AG04450 (cell line): ENCODE measurements at regions not wholly inside any gene's neighbourhood (a gene's known extent, or its start where the extent isn't known, plus 50 kb on each side); places are given as distances from the start of the nearest gene placed in this dataset.

Source experiments
- CTCF ChIA-PET: fragments of 300-600, 350-600 bp; formaldehyde crosslinking; extraction: SDS; loops from one replicate; lab custom pipeline; 2022; ENCODE audit warnings: antibody characterized with exemption, inconsistent platforms; lab: Charles Lee
- POLR2A ChIA-PET: fragments of 350-600 bp; formaldehyde crosslinking; extraction: SDS; loops from one replicate; lab custom pipeline; 2021; ENCODE audit warnings: antibody characterized with exemption, inconsistent platforms; lab: Yijun Ruan, JAX
- DNase-seq: peaks from one replicate; pipeline ENCODE4 v3.0.0-alpha.2; 2011; ENCODE audit warnings: low read depth, low spot score
- H3K27ac ChIP-seq: one replicate; pipeline ENCODE4 v1.5.1; 2012; ENCODE audit warnings: low read depth, low read length, control low read depth
- H3K27me3 ChIP-seq: one replicate; pipeline ENCODE4 v1.6.0; 2012; ENCODE audit warnings: low read length; ENCODE audit not compliant: control insufficient read depth, insufficient read depth
- H3K4me3 ChIP-seq: 2 replicates; pipeline ENCODE4 v1.5.1; 2011; ENCODE audit warnings: mild to moderate bottlenecking, low read depth, low read length, control low read depth
- H3K9me3 ChIP-seq: 2 replicates; pipeline ENCODE4 v1.5.1; 2012; ENCODE audit warnings: low read length; ENCODE audit not compliant: control insufficient read depth, insufficient read depth
- TF ChIP-seq, protein P1 (sequence below): IDR thresholded peaks from 2 replicates; pipeline ENCODE4 v1.5.1; 2011; ENCODE audit warnings: low read depth, low read length, control low read depth, inconsistent platforms

DNA sequence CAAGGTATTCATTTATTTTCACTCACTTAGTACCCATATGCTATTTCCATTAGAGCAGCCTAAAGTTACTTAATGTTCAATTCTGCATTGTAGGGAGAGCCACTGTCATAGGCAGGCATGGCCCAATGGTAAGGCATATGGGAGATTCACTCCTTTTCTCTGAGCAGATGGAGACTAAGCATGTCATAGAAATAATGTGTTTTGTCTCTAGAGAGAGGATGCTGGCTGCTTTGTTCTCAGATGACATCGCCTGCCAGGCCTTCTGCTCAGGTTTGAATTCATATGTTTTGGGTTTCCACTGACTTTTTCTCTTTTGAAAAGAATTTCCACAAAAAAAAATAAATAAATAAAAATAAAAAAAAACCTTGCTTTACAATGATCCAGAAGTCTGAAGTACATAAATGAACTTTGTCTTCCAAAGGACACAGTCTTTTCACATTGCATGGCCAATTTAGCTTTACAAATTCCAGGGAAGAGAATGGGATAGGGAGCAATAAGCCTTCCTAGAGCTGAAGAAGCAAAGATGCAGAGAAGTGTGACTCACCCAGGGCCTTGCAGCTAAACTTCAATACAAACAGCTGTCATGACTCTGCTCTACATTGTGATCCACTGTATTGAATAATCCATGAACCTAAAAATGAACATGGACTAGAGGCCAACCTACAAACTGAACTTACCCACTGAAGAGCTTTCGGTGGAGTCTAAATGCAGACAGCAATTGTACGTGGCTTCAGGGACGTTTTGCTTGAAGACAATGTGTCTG is 422.5 kb downstream of the CMPK2 start:
- no peaks in the 10 kb centered on the region for H3K9me3 ChIP-seq
- ChIA-PET CTCF (no interaction called here), POLR2A (no interaction called here)
- H3K4me3 ChIP-seq = no peak overlapping the region
- H3K27ac ChIP-seq = no peak overlapping the region
- H3K27me3 ChIP-seq = no peaks in the 10 kb centered on the region
- DNase-seq = no peak
- TF ChIP-seq, protein P1, sequence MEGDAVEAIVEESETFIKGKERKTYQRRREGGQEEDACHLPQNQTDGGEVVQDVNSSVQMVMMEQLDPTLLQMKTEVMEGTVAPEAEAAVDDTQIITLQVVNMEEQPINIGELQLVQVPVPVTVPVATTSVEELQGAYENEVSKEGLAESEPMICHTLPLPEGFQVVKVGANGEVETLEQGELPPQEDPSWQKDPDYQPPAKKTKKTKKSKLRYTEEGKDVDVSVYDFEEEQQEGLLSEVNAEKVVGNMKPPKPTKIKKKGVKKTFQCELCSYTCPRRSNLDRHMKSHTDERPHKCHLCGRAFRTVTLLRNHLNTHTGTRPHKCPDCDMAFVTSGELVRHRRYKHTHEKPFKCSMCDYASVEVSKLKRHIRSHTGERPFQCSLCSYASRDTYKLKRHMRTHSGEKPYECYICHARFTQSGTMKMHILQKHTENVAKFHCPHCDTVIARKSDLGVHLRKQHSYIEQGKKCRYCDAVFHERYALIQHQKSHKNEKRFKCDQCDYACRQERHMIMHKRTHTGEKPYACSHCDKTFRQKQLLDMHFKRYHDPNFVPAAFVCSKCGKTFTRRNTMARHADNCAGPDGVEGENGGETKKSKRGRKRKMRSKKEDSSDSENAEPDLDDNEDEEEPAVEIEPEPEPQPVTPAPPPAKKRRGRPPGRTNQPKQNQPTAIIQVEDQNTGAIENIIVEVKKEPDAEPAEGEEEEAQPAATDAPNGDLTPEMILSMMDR = no peak

DNA sequence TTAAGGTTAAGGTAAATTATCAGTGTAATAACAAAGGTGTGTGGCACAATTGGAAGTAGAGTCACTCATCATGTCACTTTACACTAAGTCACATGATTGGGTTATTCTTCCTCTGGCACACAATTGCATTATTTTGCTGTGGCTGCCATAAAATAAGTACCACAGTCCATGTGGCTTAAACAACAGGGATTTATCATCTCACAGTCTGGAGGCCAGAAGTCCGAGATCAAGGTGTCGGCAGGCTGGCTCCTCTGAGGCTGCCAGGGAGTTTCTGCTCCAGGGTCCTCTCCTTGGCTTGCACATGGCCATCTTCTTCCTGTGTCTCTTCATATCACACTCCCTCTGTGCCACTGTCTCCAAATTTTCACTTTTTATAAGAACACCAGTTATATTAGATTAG is 421.2 kb downstream of the CMPK2 start:
- POLR2A ChIA-PET = no interaction called here
- H3K27me3 ChIP-seq = no peaks in the 10 kb centered on the region
- H3K27ac ChIP-seq = no peak overlapping the region
- no peak overlapping the region for H3K4me3 ChIP-seq
- CTCF ChIA-PET = no interaction called here
- H3K9me3 ChIP-seq = no peaks in the 10 kb centered on the region
- DNase-seq = no peak
- TF ChIP-seq, protein P1 = no peak

DNA sequence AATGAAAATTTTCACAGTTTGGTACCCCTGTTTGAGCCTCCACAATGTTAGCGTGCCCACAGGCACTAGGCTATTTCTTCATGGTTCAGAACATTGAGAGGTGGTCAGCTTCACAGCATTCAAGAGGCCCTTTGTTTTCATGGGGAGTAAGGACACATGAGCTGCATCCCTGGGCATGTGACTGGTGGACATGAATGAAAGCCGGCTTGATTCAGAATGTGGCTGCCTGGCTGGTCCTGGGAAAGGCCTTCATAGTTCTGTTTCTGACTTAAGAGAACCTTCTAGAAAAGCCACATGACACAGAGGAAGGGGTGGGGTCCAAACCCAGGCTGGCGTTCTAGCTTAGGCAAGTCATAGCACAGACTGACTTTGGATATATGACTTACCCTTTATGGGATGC is 420.6 kb downstream of the CMPK2 start:
- H3K27me3 ChIP-seq = no peaks in the 10 kb centered on the region
- TF ChIP-seq, protein P1 = no peak
- CTCF ChIA-PET = no interaction called here
- POLR2A ChIA-PET = no interaction called here
- H3K9me3 ChIP-seq = no peaks in the 10 kb centered on the region
- no peak for DNase-seq
- H3K4me3 ChIP-seq = no peak overlapping the region
- H3K27ac ChIP-seq = no peak overlapping the region

DNA sequence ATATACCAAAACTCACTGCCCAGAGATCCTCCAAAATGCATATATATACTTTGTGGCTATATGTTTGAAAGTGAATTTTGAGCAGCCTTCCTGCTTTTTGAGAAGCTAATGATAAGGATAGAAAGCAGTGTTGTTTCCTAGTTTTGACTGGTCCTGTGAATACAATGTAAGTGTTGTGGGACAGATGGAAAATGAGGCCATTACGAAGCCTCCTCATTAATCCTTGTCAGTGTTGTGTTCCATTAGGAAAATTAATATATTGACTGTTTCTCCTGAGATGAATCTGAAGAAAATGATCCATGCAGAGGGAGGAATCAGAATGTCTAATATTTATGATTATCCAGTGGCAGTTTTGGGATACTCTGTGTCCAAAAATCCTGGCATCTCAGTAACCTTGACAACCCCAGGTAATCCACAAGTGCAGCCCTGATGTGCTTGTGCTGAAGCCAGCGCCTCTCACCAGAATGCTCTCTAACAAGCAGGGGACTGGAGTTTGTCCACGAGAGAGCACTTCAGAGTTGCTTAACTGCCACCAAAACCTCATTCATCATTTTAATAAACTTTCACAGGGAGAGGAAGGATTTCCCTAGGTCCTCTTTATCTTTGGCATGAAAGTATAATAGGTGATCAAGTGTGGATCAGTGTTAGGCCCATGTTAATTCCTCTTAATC is 418.6 kb downstream of the CMPK2 start:
- TF ChIP-seq, protein P1 = no peak
- DNase-seq = no peak
- CTCF ChIA-PET = no interaction called here
- Histone ChIP-seq H3K27me3 (no peaks in the 10 kb centered on the region), H3K9me3 (no peaks in the 10 kb centered on the region), H3K4me3 (no peak overlapping the region), H3K27ac (no peak overlapping the region)
- POLR2A ChIA-PET = no interaction called here

DNA sequence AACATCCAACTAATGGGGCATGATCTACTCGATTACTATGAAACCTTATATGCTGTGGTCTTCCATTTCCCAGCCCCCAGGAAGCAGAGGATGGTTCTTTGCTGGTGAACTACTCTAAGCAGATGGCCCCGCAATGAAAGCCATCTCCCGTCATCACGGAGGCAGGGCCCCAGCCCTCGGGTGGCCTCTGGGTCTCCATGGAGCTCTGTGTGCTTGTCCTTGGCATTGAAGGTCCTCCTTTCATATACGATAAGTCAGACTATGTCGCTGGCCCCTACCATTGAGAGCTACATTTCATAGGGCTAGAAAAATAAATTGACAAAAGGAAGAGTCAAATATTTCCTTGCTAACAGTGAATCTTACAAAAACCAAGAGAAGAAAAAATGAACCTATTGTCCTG is 416.8 kb downstream of the CMPK2 start:
- POLR2A ChIA-PET = no interaction called here
- no peak overlapping the region for H3K27ac ChIP-seq
- H3K27me3 ChIP-seq = no peaks in the 10 kb centered on the region
- no peak overlapping the region for H3K4me3 ChIP-seq
- no peaks in the 10 kb centered on the region for H3K9me3 ChIP-seq
- no peak for DNase-seq
- CTCF ChIA-PET = no interaction called here
- TF ChIP-seq, protein P1 = no peak
